ENCODE measurements at regions not wholly inside any gene's neighbourhood (a gene's known extent, or its start where the extent isn't known, plus 50 kb on each side); places are given as distances from the start of the nearest gene placed in this dataset.
"Not testable (repeated sequence)": the region's sequence is repeated elsewhere in the genome, so short reads cannot be mapped to it uniquely, and the experiment has no call there.

GRCh38 chr9:97153967-97154366, 115.0 kb upstream of the CTSV start:
- Mint-ChIP-seq H3K36me3 (no peaks in the 10 kb centered on the region), H3K9me3 (no peaks in the 10 kb centered on the region), H3K4me3 (no peak overlapping the region), H3K27me3 (no peaks in the 10 kb centered on the region), H3K4me1 (peaks cover 2% of the 10 kb centered on the region), H3K27ac (no peak overlapping the region)
- POLR2A ChIA-PET: no interaction called here
- DNase-seq (no peak), ATAC-seq (ENCODE audit: low read depth) (no peak)

GRCh38 chr9:97153160-97153559, 114.2 kb upstream of the CTSV start:
- ATAC-seq (ENCODE audit: low read depth); DNase-seq; POLR2A ChIA-PET; H3K27me3 Mint-ChIP-seq; H3K36me3 Mint-ChIP-seq; H3K9me3 Mint-ChIP-seq; H3K4me1 Mint-ChIP-seq; H3K27ac Mint-ChIP-seq; H3K4me3 Mint-ChIP-seq: not testable (repeated sequence)

- H3K9me3 Mint-ChIP-seq; H3K4me1 Mint-ChIP-seq; DNase-seq; H3K27ac Mint-ChIP-seq; H3K27me3 Mint-ChIP-seq; H3K4me3 Mint-ChIP-seq; POLR2A ChIA-PET; H3K36me3 Mint-ChIP-seq; ATAC-seq (ENCODE audit: low read depth): not testable (repeated sequence)
Observed at GRCh38 chr9:97150471-97150870, 111.5 kb upstream of the CTSV start.

GRCh38 chr9:97148428-97148827, 109.5 kb upstream of the CTSV start:
- H3K9me3 Mint-ChIP-seq; H3K36me3 Mint-ChIP-seq; ATAC-seq (ENCODE audit: low read depth); DNase-seq; H3K27me3 Mint-ChIP-seq; H3K4me3 Mint-ChIP-seq; H3K27ac Mint-ChIP-seq; H3K4me1 Mint-ChIP-seq; POLR2A ChIA-PET: not testable (repeated sequence)

- ATAC-seq (ENCODE audit: low read depth); H3K4me3 Mint-ChIP-seq; POLR2A ChIA-PET; H3K27ac Mint-ChIP-seq; H3K4me1 Mint-ChIP-seq; H3K36me3 Mint-ChIP-seq; DNase-seq; H3K27me3 Mint-ChIP-seq; H3K9me3 Mint-ChIP-seq: not testable (repeated sequence)
Observed at GRCh38 chr9:97145680-97146079, 106.7 kb upstream of the CTSV start.

GRCh38 chr9:97140566-97140965, 101.6 kb upstream of the CTSV start:
- no peak overlapping the region for H3K4me3 Mint-ChIP-seq
- H3K27ac Mint-ChIP-seq: no peak overlapping the region
- no peaks in the 10 kb centered on the region for H3K4me1 Mint-ChIP-seq
- POLR2A ChIA-PET: no interaction called here
- H3K9me3 Mint-ChIP-seq: no peaks in the 10 kb centered on the region
- DNase-seq (no peak), ATAC-seq (ENCODE audit: low read depth) (no peak)
- peaks cover 2% of the 10 kb centered on the region for H3K36me3 Mint-ChIP-seq
- H3K27me3 Mint-ChIP-seq: no peaks in the 10 kb centered on the region

- Mint-ChIP-seq H3K4me3 (no peak overlapping the region), H3K27ac (no peak overlapping the region), H3K4me1 (peaks cover 2% of the 10 kb centered on the region), H3K27me3 (no peaks in the 10 kb centered on the region), H3K36me3 (no peaks in the 10 kb centered on the region), H3K9me3 (no peaks in the 10 kb centered on the region)
- POLR2A ChIA-PET: no interaction called here
- DNase-seq (no peak), ATAC-seq (ENCODE audit: low read depth) (no peak)
Observed at GRCh38 chr9:97136421-97136820, 97.5 kb upstream of the CTSV start.

- H3K27ac Mint-ChIP-seq; DNase-seq; H3K4me3 Mint-ChIP-seq; H3K27me3 Mint-ChIP-seq; H3K36me3 Mint-ChIP-seq; H3K4me1 Mint-ChIP-seq; ATAC-seq (ENCODE audit: low read depth); POLR2A ChIA-PET; H3K9me3 Mint-ChIP-seq: not testable (repeated sequence)
Observed at GRCh38 chr9:97133966-97134365, 95.0 kb upstream of the CTSV start.

GRCh38 chr9:97132865-97133264, 93.9 kb upstream of the CTSV start:
- ATAC-seq (ENCODE audit: low read depth): no peak
- peaks cover 2% of the 10 kb centered on the region for H3K4me1 Mint-ChIP-seq
- H3K4me3 Mint-ChIP-seq: no peak overlapping the region
- POLR2A ChIA-PET: no interaction called here
- no peaks in the 10 kb centered on the region for H3K27me3 Mint-ChIP-seq
- no peaks in the 10 kb centered on the region for H3K36me3 Mint-ChIP-seq
- H3K27ac Mint-ChIP-seq: no peak overlapping the region
- no peak for DNase-seq
- H3K9me3 Mint-ChIP-seq: no peaks in the 10 kb centered on the region

- H3K27me3 Mint-ChIP-seq; H3K36me3 Mint-ChIP-seq; DNase-seq; ATAC-seq (ENCODE audit: low read depth); POLR2A ChIA-PET; H3K4me1 Mint-ChIP-seq; H3K4me3 Mint-ChIP-seq; H3K27ac Mint-ChIP-seq; H3K9me3 Mint-ChIP-seq: not testable (repeated sequence)
Observed at GRCh38 chr9:97130864-97131263, 91.9 kb upstream of the CTSV start.

- POLR2A ChIA-PET; H3K4me3 Mint-ChIP-seq; ATAC-seq (ENCODE audit: low read depth); H3K4me1 Mint-ChIP-seq; H3K36me3 Mint-ChIP-seq; H3K9me3 Mint-ChIP-seq; DNase-seq; H3K27me3 Mint-ChIP-seq; H3K27ac Mint-ChIP-seq: not testable (repeated sequence)
Observed at GRCh38 chr9:97130387-97130786, 91.4 kb upstream of the CTSV start.

- Mint-ChIP-seq H3K27me3 (peaks cover 8% of the 10 kb centered on the region), H3K27ac (no peak overlapping the region), H3K4me1 (peaks cover 2% of the 10 kb centered on the region), H3K4me3 (no peak overlapping the region), H3K36me3 (no peaks in the 10 kb centered on the region), H3K9me3 (no peaks in the 10 kb centered on the region)
- no peak for ATAC-seq (ENCODE audit: low read depth)
- POLR2A ChIA-PET: no interaction called here
- no peak for DNase-seq
Observed at GRCh38 chr9:97128919-97129318, 90.0 kb upstream of the CTSV start.

GRCh38 chr9:97124256-97124655, 85.3 kb upstream of the CTSV start:
- Mint-ChIP-seq H3K9me3 (peaks cover 4% of the 10 kb centered on the region), H3K36me3 (peaks cover 5% of the 10 kb centered on the region), H3K27ac (no peak overlapping the region), H3K4me1 (no peaks in the 10 kb centered on the region), H3K4me3 (no peak overlapping the region), H3K27me3 (peaks cover 8% of the 10 kb centered on the region)
- DNase-seq (no peak), ATAC-seq (ENCODE audit: low read depth) (no peak)
- POLR2A ChIA-PET: no interaction called here

- Mint-ChIP-seq H3K27me3 (peaks cover 6% of the 10 kb centered on the region), H3K27ac (no peak overlapping the region), H3K9me3 (no peaks in the 10 kb centered on the region), H3K4me3 (no peak overlapping the region), H3K36me3 (no peaks in the 10 kb centered on the region), H3K4me1 (peaks cover 4% of the 10 kb centered on the region)
- ATAC-seq (ENCODE audit: low read depth): no peak
- POLR2A ChIA-PET: no interaction called here
- no peak for DNase-seq
Observed at GRCh38 chr9:97110696-97111095, 71.8 kb upstream of the CTSV start.

GRCh38 chr9:97109194-97109811, 70.4 kb upstream of the CTSV start:
- no peak for ATAC-seq (ENCODE audit: low read depth)
- POLR2A ChIA-PET: no interaction called here
- H3K4me1 Mint-ChIP-seq: peaks cover 4% of the 10 kb centered on the region
- peaks cover 8% of the 10 kb centered on the region for H3K27me3 Mint-ChIP-seq
- H3K36me3 Mint-ChIP-seq: no peaks in the 10 kb centered on the region
- no peak overlapping the region for H3K4me3 Mint-ChIP-seq
- no peak for DNase-seq
- H3K9me3 Mint-ChIP-seq: no peaks in the 10 kb centered on the region
- no peak overlapping the region for H3K27ac Mint-ChIP-seq

Measured in activated naive CD8-positive, alpha-beta T cell treated with anti-CD3 and anti-CD28 coated beads, Interleukin-2, amount 10 ng/mL, durations not matched to agents 7 days and 5 days (primary cell).